Spleen (tissue), 11 donors: ENCODE measurements at regions not wholly inside any gene's neighbourhood (a gene's known extent, or its start where the extent isn't known, plus 50 kb on each side); places are given as distances from the start of the nearest gene placed in this dataset.

Experiments used
- DNase-seq: peaks from one replicate; pipeline ENCODE4 v3.0.0-alpha.2; 2020
- H3K27ac ChIP-seq, 8 donors: fragments of 200-600 bp; sonication (generic) in 7 of 8; 1 replicate in 4 of 8; 2 replicates in 4 of 8; pipeline versions ENCODE4 v1.5.0 to v1.8.0; 2016 to 2021; ENCODE audit warnings: inconsistent platforms in 4 of 8, mild to moderate bottlenecking in 4 of 8, moderate library complexity in 1 of 8
- H3K27me3 ChIP-seq, 7 donors: fragments of 200-600 bp; sonication (generic) in 6 of 7; replicated peaks in 1 of 7; 1 replicate in 4 of 7; 2 replicates in 3 of 7; pipeline versions ENCODE4 v1.5.0 to v1.8.0; 2016 to 2021; ENCODE audit warnings: inconsistent platforms in 3 of 7, mild to moderate bottlenecking in 1 of 7
- H3K36me3 ChIP-seq, 6 donors: fragments of 200-600 bp; sonication (generic) in 5 of 6; 1 replicate in 4 of 6; 2 replicates in 2 of 6; pipeline versions ENCODE4 v1.5.0 to v1.8.0; 2016 to 2021; ENCODE audit warnings: inconsistent platforms in 2 of 6
- H3K4me1 ChIP-seq, 6 donors: fragments of 200-600 bp; sonication (generic) in 5 of 6; 1 replicate in 3 of 6; 2 replicates in 3 of 6; pipeline versions ENCODE4 v1.5.0 to v1.8.0; 2016 to 2021; ENCODE audit warnings: inconsistent platforms in 3 of 6
- H3K4me3 ChIP-seq, 8 donors: fragments of 200-600 bp; sonication (generic) in 7 of 8; 1 replicate in 4 of 8; 2 replicates in 4 of 8; pipeline versions ENCODE4 v1.5.0 to v1.8.0; 2016 to 2021; ENCODE audit warnings: inconsistent platforms in 4 of 8, mild to moderate bottlenecking in 4 of 8, moderate library complexity in 2 of 8
- H3K9me3 ChIP-seq, 8 donors: fragments of 200-600 bp; sonication (generic) in 7 of 8; 1 replicate in 4 of 8; 2 replicates in 4 of 8; pipeline versions ENCODE4 v1.5.0 to v1.8.0; 2016 to 2021; ENCODE audit warnings: inconsistent platforms in 4 of 8
- POLR2A ChIP-seq, 3 donors: fragments of 450-650 bp; IDR thresholded peaks; one replicate each; pipeline ENCODE4 v1.5.1; 2017; ENCODE audit warnings: antibody characterized with exemption in 3 of 3, mild to moderate bottlenecking in 1 of 3
- POLR2AphosphoS5 ChIP-seq, 3 donors: sonication (generic); formaldehyde crosslinking; IDR thresholded peaks; one replicate each; pipeline ENCODE4 v1.5.1; 2017; ENCODE audit warnings: antibody characterized with exemption in 3 of 3
- WGBS, 5 donors: extraction: QIAGEN DNeasy Blood & Tissue Kit in 3 of 5; methylation state at CpG; one replicate each; pipeline versions ENCODE4 v1.1.5 to v1.1.7; 2013 to 2018; 5-methylcytosine and 5-hydroxymethylcytosine counted together
- intact Hi-C: fragments of 100-400 bp; cut with DNase I; formaldehyde crosslinking; loops from one replicate; pipeline ENCODE4 v1.15.0; 2023; ENCODE audit warnings: low total_unique reads
- TF ChIP-seq, protein P1 (sequence below), 11 experiments: fragments of 200-600 bp in 7 of 11; fragments of 450-650 bp in 4 of 11; sonication (generic) in 4 of 11; IDR thresholded peaks in 8 of 11; conservative IDR thresholded peaks in 3 of 11; 1 replicate in 7 of 11; 2 replicates in 4 of 11; pipeline versions ENCODE4 v1.4.0 to v1.8.0; 2016 to 2021; ENCODE audit warnings: antibody characterized with exemption in 11 of 11, inconsistent platforms in 4 of 11, mild to moderate bottlenecking in 1 of 11
- donor health status: healthy with polysubstance abuse.
- donor health status: DM: no; HTN: no; CAD: no; lungs with moderate emphysema.
- donor health status: DM: no; HTN: no; CAD: no.
- donor health status: Bipolar disorder and iron deficiency.
- donor health status: healthy.
- donor health status: DM: no; HTN: no; CAD: no.
- donor health status: DM: yes; HTN: yes; CAD: no.

GRCh38 chr11:29458252-29458651 is 558.6 kb downstream of the KCNA4 start:
- no peak overlapping the region for H3K4me3 ChIP-seq
- TF ChIP-seq, protein P1, sequence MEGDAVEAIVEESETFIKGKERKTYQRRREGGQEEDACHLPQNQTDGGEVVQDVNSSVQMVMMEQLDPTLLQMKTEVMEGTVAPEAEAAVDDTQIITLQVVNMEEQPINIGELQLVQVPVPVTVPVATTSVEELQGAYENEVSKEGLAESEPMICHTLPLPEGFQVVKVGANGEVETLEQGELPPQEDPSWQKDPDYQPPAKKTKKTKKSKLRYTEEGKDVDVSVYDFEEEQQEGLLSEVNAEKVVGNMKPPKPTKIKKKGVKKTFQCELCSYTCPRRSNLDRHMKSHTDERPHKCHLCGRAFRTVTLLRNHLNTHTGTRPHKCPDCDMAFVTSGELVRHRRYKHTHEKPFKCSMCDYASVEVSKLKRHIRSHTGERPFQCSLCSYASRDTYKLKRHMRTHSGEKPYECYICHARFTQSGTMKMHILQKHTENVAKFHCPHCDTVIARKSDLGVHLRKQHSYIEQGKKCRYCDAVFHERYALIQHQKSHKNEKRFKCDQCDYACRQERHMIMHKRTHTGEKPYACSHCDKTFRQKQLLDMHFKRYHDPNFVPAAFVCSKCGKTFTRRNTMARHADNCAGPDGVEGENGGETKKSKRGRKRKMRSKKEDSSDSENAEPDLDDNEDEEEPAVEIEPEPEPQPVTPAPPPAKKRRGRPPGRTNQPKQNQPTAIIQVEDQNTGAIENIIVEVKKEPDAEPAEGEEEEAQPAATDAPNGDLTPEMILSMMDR (IDR thresholded peaks at IDR 0.05 in 8 of 11, conservative IDR thresholded peaks at IDR 0.05 in 3 of 11): no peak
- TF ChIP-seq POLR2AphosphoS5 (IDR thresholded peaks at IDR 0.05) (no peak), POLR2A (IDR thresholded peaks at IDR 0.05) (no peak)
- H3K9me3 ChIP-seq: no peaks in the 10 kb centered on the region
- H3K36me3 ChIP-seq: no peaks in the 10 kb centered on the region
- no peak overlapping the region for H3K27ac ChIP-seq
- H3K27me3 ChIP-seq: no peaks in the 10 kb centered on the region
- intact Hi-C loops: no loop called here
- H3K4me1 ChIP-seq: no peaks in the 10 kb centered on the region
- 2 to 88% (median 32%) methylated on average over 1 of the region's 1 CpG for WGBS, 5 donors
- no peak for DNase-seq

- WGBS, 5 donors: 57 to 78% (median 60%) methylated on average over 1 of the region's 1 CpG
- TF ChIP-seq, protein P1 (IDR thresholded peaks at IDR 0.05 in 8 of 11, conservative IDR thresholded peaks at IDR 0.05 in 3 of 11): no peak
- no peak for TF ChIP-seq POLR2A (IDR thresholded peaks at IDR 0.05)
- no peak for TF ChIP-seq POLR2AphosphoS5 (IDR thresholded peaks at IDR 0.05)
- Histone ChIP-seq H3K27me3 (no peaks in the 10 kb centered on the region), H3K4me3 (no peak overlapping the region), H3K4me1 (no peaks in the 10 kb centered on the region), H3K36me3 (no peaks in the 10 kb centered on the region), H3K27ac (no peak overlapping the region), H3K9me3 (no peaks in the 10 kb centered on the region)
- no peak for DNase-seq
- intact Hi-C loops: no loop called here
Measured at GRCh38 chr11:29452146-29452545, 564.7 kb downstream of the KCNA4 start.

DNA sequence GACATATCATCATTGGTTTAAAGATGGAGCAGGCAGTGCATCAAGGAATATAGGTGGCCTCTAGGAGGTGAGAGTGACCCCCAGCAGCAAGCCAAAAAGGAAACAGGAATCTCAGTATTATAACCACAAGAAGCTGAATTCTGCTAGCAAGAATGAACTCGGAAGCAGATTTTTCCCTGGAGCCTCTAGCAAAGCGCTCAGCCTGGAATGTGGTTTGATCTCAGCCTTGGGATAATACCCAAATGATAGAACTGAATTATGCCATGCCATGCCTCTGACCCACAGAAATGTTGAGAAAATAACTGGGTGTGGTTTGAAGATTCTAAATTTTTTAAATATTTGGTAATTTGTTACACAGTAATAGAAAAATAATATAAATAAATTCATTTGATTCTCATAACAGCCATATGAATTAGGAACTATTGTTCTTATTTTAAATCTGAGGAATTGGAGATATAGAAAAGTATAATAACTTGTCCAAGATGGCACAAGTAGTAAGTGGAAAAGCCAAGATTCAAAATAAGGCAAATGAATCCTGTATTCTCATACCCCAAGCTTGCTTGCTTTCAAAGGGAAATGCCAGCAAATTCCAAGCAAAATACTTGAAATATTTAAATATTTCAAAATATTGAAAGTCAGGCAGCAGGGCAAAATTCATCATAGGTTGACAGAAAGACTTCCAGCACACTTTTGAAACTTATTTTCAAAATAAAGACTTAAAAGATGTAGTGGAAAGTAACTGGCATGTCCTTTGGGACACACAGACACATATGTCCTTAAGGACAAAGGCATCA is 567.4 kb downstream of the KCNA4 start:
- Histone ChIP-seq H3K9me3 (no peaks in the 10 kb centered on the region), H3K36me3 (no peaks in the 10 kb centered on the region), H3K4me3 (no peak overlapping the region), H3K4me1 (no peaks in the 10 kb centered on the region), H3K27me3 (no peaks in the 10 kb centered on the region), H3K27ac (no peak overlapping the region)
- intact Hi-C loops: no loop called here
- TF ChIP-seq POLR2A (IDR thresholded peaks at IDR 0.05) (no peak), POLR2AphosphoS5 (IDR thresholded peaks at IDR 0.05) (no peak)
- TF ChIP-seq, protein P1 (IDR thresholded peaks at IDR 0.05 in 8 of 11, conservative IDR thresholded peaks at IDR 0.05 in 3 of 11): no peak
- no peak for DNase-seq
- WGBS, 5 donors: 81 to 91% (median 84%) methylated on average over 2 of the region's 2 CpGs

DNA sequence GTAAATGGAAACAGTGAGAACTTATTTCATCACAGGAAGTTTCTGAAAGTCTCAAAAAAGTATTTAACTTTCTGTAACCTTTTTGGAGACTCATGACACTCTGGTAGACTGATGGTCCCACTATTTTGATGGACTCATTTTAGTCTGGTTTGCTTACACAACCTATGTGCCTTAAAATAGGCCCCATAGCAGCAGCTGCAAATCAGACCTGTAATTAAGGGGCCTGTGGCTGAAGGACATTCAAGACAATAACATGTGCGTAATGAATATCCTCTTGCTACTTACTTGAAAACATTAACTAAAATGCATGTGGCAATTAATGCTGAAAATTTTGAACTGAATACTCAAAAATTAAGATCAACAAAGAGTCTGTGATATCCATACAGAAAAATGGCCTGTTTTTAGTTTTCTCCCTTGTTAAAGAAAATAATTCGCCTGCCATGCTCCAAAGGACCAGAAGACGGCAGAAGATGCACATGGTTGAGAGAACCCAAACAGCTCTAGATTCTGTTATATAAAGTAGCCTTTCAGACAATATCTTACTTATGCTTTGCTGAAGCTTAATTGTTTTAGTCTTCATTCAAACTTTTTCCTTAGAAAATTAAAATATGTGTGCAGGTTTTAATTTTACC is 568.5 kb downstream of the KCNA4 start:
- no peaks in the 10 kb centered on the region for H3K36me3 ChIP-seq
- intact Hi-C loops: no loop called here
- DNase-seq: no peak
- WGBS, 5 donors: 66 to 75% (median 71%) methylated on average over 3 of the region's 3 CpGs
- TF ChIP-seq POLR2AphosphoS5 (IDR thresholded peaks at IDR 0.05) (no peak), POLR2A (IDR thresholded peaks at IDR 0.05) (no peak)
- TF ChIP-seq, protein P1 (IDR thresholded peaks at IDR 0.05 in 8 of 11, conservative IDR thresholded peaks at IDR 0.05 in 3 of 11): no peak
- H3K9me3 ChIP-seq: no peaks in the 10 kb centered on the region
- no peaks in the 10 kb centered on the region for H3K27me3 ChIP-seq
- H3K4me3 ChIP-seq: no peak overlapping the region
- H3K4me1 ChIP-seq: no peaks in the 10 kb centered on the region
- H3K27ac ChIP-seq: no peak overlapping the region
